HT1080 (cell line): ENCODE measurements at regions not wholly inside any gene's neighbourhood (a gene's known extent, or its start where the extent isn't known, plus 50 kb on each side); places are given as distances from the start of the nearest gene placed in this dataset.
A peak's percentile ranks its signal among the peaks of the same experiment; 100 is the strongest.
"Not testable (repeated sequence)": the region's sequence is repeated elsewhere in the genome, so short reads cannot be mapped to it uniquely, and the experiment has no call there.

Experiments used
- DNase-seq: peaks from one replicate; pipeline ENCODE4 v3.0.0-alpha.2; 2015; ENCODE audit warnings: low read depth

GRCh38 chr1:143842058-143842457 is 129.7 kb downstream of the FAM72C start:
- not testable (repeated sequence) for DNase-seq

DNA sequence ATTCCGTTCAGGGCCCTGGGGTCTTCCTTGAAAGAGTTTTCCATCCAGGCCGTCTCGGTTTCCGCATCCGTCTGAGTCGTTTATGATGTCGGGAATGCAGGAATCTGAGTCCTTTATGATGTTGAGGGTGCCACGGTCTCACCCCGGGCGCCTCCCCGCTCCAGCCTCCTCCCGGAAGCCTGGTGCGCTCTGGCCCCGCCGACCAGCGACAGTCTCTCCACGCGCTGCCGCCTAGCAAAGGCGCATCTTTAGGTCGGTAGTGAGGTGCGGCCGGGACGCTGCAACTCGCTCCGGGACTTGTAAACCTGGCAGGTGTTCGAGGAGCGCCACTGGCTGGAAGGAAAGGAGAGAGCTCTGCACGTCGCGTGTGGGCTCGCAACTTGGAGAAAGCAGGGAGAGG is 132.6 kb downstream of the FAM72C start:
- DNase-seq = not testable (repeated sequence)

DNA sequence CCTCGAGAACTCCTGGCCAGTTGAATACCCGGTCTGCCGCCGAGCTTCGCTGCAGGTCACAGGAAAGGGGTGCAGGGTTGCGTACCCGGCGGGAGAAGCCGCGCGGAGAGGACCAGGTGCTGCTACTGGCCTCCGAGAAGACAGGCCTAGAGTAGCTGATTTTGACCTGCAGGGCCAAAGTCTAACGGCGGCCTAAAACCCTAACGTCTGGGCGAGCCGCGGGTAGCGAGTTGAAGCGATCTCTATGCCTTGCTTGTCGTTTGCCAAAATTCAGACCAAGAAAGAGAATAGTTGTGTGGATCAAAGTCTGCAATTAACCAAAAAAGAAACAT is 133.2 kb downstream of the FAM72C start:
- DNase-seq = not testable (repeated sequence)

GRCh38 chr1:143837924-143838597 is 133.7 kb downstream of the FAM72C start:
- DNase-seq = not testable (repeated sequence)

- DNase-seq = not testable (repeated sequence)
Measured at GRCh38 chr1:143833376-143833775, 138.4 kb downstream of the FAM72C start.

DNA sequence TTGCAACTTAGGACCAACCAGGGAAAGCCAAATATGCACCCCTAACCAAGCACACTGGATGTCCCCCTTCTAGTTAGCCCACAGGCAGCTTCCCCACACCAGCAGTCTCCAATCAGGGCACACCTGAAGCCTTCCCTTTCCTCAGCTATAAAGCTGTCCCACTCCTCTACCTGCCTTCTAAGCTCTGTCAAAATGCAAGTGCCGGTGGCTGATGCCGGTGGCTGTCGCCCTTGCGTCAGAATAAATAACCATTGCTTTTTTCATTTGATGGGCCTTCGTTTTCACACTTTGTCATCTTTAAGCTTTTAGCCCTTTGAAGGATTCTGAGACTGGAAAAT is 139.4 kb downstream of the FAM72C start:
- not testable (repeated sequence) for DNase-seq

DNA sequence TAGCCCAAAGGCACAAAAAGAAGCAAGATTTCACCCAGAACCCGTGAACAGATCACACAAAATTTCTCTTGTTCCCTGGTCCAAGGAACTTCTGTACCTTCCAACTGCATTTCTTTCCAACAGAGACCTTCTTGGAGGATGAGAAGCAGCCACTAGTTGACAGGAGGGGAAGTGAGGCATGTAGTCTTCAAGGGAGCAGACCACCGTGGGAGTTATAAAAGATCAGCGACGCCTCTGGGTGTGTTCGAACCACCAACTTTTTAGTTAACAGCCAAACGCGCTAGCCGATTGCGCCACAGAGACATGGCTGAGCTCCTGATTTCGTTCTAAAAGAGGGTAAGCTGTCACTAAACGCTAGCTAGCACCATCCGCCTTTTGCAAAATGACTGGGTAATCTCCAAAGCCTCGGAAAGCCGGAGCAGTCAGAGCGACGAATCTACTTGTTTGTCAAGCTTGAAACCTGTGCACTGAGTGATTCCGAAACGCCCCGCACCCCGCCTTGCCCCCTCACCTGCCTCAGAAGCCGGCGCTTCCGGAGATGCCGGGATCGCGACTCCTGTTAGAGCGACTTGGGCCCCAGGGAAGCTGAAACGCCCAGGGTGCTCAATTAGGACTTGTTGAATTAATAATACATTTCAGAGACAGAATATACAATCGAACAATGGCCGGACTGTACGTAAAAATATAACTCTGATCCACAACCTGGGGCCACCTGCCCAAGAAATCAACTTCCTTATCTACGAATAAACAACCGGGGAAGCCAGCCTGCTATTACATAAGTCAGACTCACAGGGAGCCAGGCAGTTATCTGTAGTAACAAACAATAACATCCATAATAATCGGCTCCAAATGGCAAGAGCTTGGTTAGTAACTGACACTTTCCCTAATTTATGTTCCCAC is 140.1 kb downstream of the FAM72C start:
- peak; percentile 5 for DNase-seq

- not testable (repeated sequence) for DNase-seq
Measured at GRCh38 chr1:143826162-143826561, 145.6 kb downstream of the FAM72C start.

- DNase-seq = not testable (repeated sequence)
Measured at GRCh38 chr1:143824266-143824665, 147.5 kb downstream of the FAM72C start.

- DNase-seq = not testable (repeated sequence)
Measured at GRCh38 chr1:143820058-143820457, 151.7 kb downstream of the FAM72C start.

GRCh38 chr1:143816369-143816768 is 155.4 kb downstream of the FAM72C start:
- not testable (repeated sequence) for DNase-seq

DNA sequence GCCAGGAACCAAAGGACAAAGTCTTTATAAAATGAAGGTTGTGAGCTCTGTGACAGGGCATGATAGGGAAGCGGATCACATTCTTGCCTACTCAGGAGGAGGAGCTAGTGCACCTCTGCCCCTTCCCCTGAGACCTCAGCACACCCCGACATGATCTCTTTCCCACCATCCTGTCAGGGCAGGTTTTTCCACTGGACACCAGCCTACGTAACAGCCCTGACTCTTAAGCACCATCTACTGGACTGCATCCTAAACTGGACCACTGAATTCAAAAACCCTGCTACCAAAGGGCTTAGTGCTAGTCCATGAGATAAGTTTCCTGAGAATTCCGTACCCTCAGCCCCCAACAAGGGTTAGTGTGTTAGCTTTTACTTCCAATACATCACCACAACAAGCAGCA is 166.4 kb downstream of the FAM72C start:
- DNase-seq = not testable (repeated sequence)

DNA sequence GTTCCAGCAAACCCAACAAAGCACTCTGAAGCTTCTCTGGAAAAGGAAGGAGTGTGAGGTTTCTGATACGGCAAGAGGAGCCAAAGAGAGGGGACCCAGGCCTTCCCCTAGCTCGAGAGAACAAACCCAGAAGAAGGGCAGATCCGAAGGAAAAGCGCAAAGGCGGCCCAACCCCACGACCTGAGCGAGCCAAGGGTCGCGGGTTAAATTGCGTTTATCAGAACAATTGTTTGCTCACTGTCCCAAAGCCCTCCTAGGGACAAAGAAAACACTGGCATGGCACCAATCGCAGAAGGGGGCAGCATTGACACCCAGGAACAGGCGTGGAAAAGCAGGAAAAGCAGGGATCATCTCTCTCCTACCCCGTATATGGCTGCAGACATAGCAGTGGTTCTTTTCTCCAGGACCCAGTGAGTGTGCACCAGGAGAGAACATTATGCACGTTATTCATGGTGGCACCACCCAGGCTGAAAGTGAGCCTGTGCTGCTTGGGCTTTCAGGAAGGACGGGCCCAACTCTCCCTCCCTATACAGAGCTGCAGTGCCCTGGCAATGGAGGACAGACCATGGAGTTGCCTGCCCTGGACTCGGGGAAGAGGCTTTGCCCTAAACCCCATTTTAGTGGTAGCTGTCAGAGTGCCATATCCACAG is 167.0 kb downstream of the FAM72C start:
- not testable (repeated sequence) for DNase-seq

GRCh38 chr1:143803927-143804411 is 167.8 kb downstream of the FAM72C start:
- peak; percentile 70 for DNase-seq

- not testable (repeated sequence) for DNase-seq
Measured at GRCh38 chr1:143803095-143803494, 168.7 kb downstream of the FAM72C start.

GRCh38 chr1:143799568-143800187 is 172.1 kb downstream of the FAM72C start:
- DNase-seq = not testable (repeated sequence)

DNA sequence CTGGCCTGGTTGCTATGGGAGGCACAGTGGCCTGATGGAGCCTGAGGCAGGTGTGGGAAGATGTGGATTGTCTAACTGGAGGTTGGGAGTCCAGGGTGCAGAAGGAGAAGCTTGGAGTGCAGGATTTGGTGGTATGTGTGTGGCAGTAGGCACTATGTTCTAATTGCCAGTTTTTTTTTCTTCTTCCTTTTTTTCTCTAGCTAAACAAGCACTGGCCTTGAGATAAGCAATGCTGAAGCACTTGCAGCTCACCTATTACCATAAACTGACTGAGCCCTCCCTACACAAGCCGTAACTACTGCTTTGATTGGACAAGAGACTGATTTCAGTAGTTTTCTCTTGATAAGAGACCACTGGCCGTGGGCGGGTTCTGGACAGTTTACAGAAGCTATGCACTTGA is 175.4 kb downstream of the FAM72C start:
- not testable (repeated sequence) for DNase-seq

DNA sequence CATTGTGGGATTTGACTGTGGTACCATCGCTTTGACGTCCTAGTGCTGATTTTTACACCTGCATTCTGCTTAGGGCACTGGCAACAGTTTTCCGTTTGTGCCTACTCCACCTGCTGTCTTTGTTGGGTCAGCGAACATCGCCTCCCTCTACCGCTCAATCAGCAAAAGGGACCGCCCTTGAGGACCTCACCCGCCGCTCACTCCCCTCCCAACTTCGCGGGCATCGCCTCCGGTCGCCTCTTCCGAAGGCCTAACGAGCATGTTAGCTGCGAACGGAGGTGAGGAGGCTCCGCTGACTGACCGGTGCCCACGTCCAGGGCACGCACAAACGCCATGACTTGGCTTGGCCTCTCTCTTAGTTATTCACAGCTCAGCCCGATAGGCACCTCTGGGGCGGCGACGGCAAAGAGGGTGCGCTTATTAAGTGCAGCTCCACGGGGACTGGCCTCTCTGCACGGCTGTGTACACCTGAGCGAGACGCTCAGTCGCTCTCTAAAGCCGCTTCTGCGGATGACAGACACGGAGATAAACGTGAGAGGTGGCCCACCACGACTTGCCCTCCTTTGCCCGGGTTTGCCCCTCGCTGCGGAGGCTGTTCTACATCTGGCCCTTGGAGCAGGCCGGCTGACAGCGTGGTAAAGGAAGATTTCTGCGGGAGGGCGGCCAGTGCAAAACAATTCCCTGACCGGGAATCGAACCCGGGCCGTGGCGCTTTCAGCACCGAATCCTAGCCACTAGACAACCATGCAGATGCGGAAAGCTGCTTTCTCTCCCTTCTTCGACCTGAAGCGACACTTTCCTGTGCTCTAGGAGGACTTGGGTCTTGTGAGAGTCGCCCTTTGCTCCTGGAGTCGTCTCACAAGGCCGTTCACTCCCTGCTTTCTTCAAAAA is 179.5 kb downstream of the FAM72C start:
- not testable (repeated sequence) for DNase-seq

GRCh38 chr1:143786381-143786780 is 185.4 kb downstream of the FAM72C start:
- not testable (repeated sequence) for DNase-seq

DNA sequence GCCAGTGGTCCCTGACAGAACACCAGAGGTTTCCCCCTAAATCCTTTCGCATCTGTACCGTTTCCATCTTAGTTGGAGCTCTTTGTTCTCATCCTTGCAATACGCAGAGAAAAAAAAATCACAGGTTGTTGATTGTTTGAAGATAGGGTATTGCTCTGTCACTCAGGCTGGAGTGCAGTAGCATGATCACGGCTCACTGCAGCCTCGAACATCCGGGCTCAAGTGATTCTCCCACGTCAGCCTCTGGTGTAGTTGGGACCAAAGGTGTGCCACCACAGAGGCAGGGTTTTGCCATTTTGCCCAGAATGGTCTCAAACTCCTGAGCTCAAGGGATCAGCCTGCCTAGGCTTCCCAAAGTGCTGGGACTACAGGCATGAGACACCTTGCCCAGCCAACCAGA is 185.9 kb downstream of the FAM72C start:
- DNase-seq = not testable (repeated sequence)
